SK-N-SH (cell line): ENCODE measurements at regions not wholly inside any gene's neighbourhood (a gene's known extent, or its start where the extent isn't known, plus 50 kb on each side); places are given as distances from the start of the nearest gene placed in this dataset.

Experiments used
- CTCF ChIA-PET: fragments of 300-600, 350-600 bp; formaldehyde crosslinking; extraction: SDS; loops from one replicate; lab custom pipeline; 2021; lab: Yijun Ruan, JAX
- POLR2A ChIA-PET: fragments of 350-600 bp; sonication (Branson Sonifier 250); formaldehyde crosslinking; extraction: SDS; loops from one replicate; lab custom pipeline; 2020; ENCODE audit warnings: antibody characterized with exemption, inconsistent platforms; lab: Yijun Ruan, JAX
- DNase-seq: peaks from one replicate; pipeline ENCODE4 v3.0.0; 2012
- H2AFZ ChIP-seq: fragments of 200-600 bp; sonication (generic); 2 replicates; pipeline ENCODE4 v1.8.1; 2016; ENCODE audit warnings: antibody characterized with exemption, mild to moderate bottlenecking, low read depth
- H3F3A ChIP-seq: fragments of 200-600 bp; sonication (generic); replicated peaks from 2 replicates; pipeline ENCODE3; 2016; ENCODE audit warnings: antibody characterized with exemption, mild to moderate bottlenecking; ENCODE audit not compliant: insufficient read depth
- H3K27ac ChIP-seq, 2 experiments: fragments of 200-500 bp in 1 of 2; fragments of 200-600 bp in 1 of 2; sonication (Bioruptor generic) in 1 of 2; sonication (generic), shearing (Covaris generic) in 1 of 2; 2 replicates each; pipeline versions ENCODE4 v1.5.1 to v1.6.1; 2014 to 2016; ENCODE audit warnings: low read depth in 2 of 2, inconsistent platforms in 1 of 2, low read length in 1 of 2, mild to moderate bottlenecking in 1 of 2, mixed read lengths in 1 of 2
- H3K27me3 ChIP-seq: fragments of 200-600 bp; sonication (generic), shearing (Covaris generic); 2 replicates; pipeline ENCODE4 v1.6.1; 2016; ENCODE audit warnings: mixed run types; ENCODE audit not compliant: insufficient read depth
- H3K36me3 ChIP-seq, 2 experiments: fragments of 200-500 bp in 1 of 2; fragments of 200-600 bp in 1 of 2; sonication (Bioruptor generic) in 1 of 2; sonication (generic) in 1 of 2; replicated peaks in 1 of 2; 2 replicates each; pipeline versions ENCODE3 to v1.5.1; 2014 to 2016; ENCODE audit warnings: low read length in 1 of 2, mild to moderate bottlenecking in 1 of 2; ENCODE audit not compliant: insufficient read depth in 2 of 2, control insufficient read depth in 1 of 2
- H3K4me1 ChIP-seq, 2 experiments: fragments of 200-500 bp in 1 of 2; fragments of 200-600 bp in 1 of 2; sonication (Bioruptor generic) in 1 of 2; sonication (generic), shearing (Covaris generic) in 1 of 2; 2 replicates each; pipeline versions ENCODE4 v1.5.1 to v1.6.1; 2014 to 2016; ENCODE audit warnings: low read depth in 1 of 2, low read length in 1 of 2, mixed run types in 1 of 2; ENCODE audit not compliant: insufficient read depth in 2 of 2, control insufficient read depth in 1 of 2
- H3K4me2 ChIP-seq: fragments of 200-600 bp; sonication (generic), shearing (Covaris generic); 2 replicates; pipeline ENCODE4 v1.6.1; 2017; ENCODE audit warnings: mixed run types
- H3K4me3 ChIP-seq, 2 experiments: fragments of 200-500 bp in 1 of 2; fragments of 200-600 bp in 1 of 2; sonication (Bioruptor generic) in 1 of 2; sonication (generic), shearing (Covaris generic) in 1 of 2; 2 replicates each; pipeline versions ENCODE4 v1.5.1 to v1.8.1; 2014 to 2016; ENCODE audit warnings: low read depth in 2 of 2, inconsistent platforms in 1 of 2, low read length in 1 of 2, mild to moderate bottlenecking in 1 of 2, mixed read lengths in 1 of 2, moderate library complexity in 1 of 2
- H3K79me2 ChIP-seq: fragments of 200-600 bp; sonication (generic); 2 replicates; pipeline ENCODE4 v1.8.1; 2017; ENCODE audit warnings: mild to moderate bottlenecking; ENCODE audit not compliant: insufficient read depth
- H3K9ac ChIP-seq: fragments of 200-600 bp; sonication (generic); 2 replicates; pipeline ENCODE4 v1.6.1; 2017; ENCODE audit warnings: mixed run types
- H3K9me2 ChIP-seq: fragments of 200-600 bp; sonication (generic); 2 replicates; pipeline ENCODE4 v1.6.1; 2017; ENCODE audit warnings: mixed run types
- H3K9me3 ChIP-seq: fragments of 200-600 bp; sonication (generic); 2 replicates; pipeline ENCODE4 v1.6.1; 2017; ENCODE audit warnings: mixed run types, mild to moderate bottlenecking, moderate library complexity
- H4K20me1 ChIP-seq: fragments of 200-600 bp; sonication (generic); 2 replicates; pipeline ENCODE4 v1.6.1; 2017; ENCODE audit warnings: mild to moderate bottlenecking, mixed run types; ENCODE audit not compliant: insufficient read depth
- EZH2phosphoT487 ChIP-seq: fragments of 200-600 bp; sonication (generic); IDR thresholded peaks from 2 replicates; pipeline ENCODE4 v1.6.1; 2017; ENCODE audit warnings: low read depth, mixed run types, mild to moderate bottlenecking, antibody characterized with exemption, moderate library complexity, borderline replicate concordance
- FOXJ3 ChIP-seq: sonication (generic); formaldehyde crosslinking; IDR thresholded peaks from 2 replicates; pipeline ENCODE4 v1.5.1; 2020; ENCODE audit warnings: mild to moderate bottlenecking, missing genetic modification reagents
- GABPA ChIP-seq: IDR thresholded peaks from 2 replicates; pipeline ENCODE4 v1.4.0; 2012; ENCODE audit warnings: low read depth, mild to moderate bottlenecking
- JUND ChIP-seq: IDR thresholded peaks from 2 replicates; pipeline ENCODE4 v1.4.0; 2012
- NFIC ChIP-seq: IDR thresholded peaks from 2 replicates; pipeline ENCODE4 v1.4.0; 2012; ENCODE audit warnings: borderline replicate concordance
- NRF1 ChIP-seq: IDR thresholded peaks from 2 replicates; pipeline ENCODE4 v1.6.1; 2012; ENCODE audit warnings: low read depth, mild to moderate bottlenecking, low read length
- PBX3 ChIP-seq: IDR thresholded peaks from 2 replicates; pipeline ENCODE4; 2012
- POLR2AphosphoS5 ChIP-seq: IDR thresholded peaks from 2 replicates; pipeline ENCODE4 v1.6.1; 2012; ENCODE audit warnings: low read depth, low read length
- TCF12 ChIP-seq: IDR thresholded peaks from 2 replicates; pipeline ENCODE4 v1.4.0; 2012
- TEAD4 ChIP-seq: IDR thresholded peaks from 2 replicates; pipeline ENCODE4 v1.4.0; 2012; ENCODE audit warnings: mild to moderate bottlenecking, borderline replicate concordance; ENCODE audit not compliant: insufficient read depth
- ZBTB33 ChIP-seq: IDR thresholded peaks from 2 replicates; pipeline ENCODE4 v1.4.0; 2012; ENCODE audit warnings: low read depth, borderline replicate concordance
- WGBS: methylation state at CpG from one replicate; pipeline ENCODE4 v1.1.6; 2017; ENCODE audit warnings: low lambda C conversion rate; 5-methylcytosine and 5-hydroxymethylcytosine counted together
- TF ChIP-seq, protein P1 (sequence below): fragments of 150-350 bp; IDR thresholded peaks from 2 replicates; pipeline ENCODE4 v1.6.1; 2017; ENCODE audit warnings: antibody characterized with exemption, low read length, low read depth, borderline replicate concordance
- TF ChIP-seq, protein P2 (sequence below): fragments of 200-600 bp; sonication (generic); IDR thresholded peaks from 2 replicates; pipeline ENCODE4 v1.6.1; 2017; ENCODE audit warnings: antibody characterized with exemption, mild to moderate bottlenecking, moderate library complexity

DNA sequence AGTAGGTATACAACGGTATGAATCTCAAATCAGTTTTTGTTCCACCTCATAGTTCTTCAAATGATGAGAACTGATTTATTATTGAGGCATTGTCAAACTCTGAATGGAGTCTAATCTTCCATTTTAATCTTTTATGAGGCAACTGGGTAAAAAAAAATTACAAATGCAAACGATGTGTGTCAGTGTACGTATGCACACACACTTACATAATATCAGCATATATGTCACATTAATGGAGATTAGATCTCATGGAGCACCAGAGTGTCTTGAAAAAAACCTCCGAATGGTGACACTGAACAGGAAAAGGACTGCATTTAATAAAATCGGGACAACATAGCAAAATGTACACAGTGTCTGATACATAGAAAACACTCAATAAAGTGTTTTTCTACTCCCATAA lies 842.7 kb downstream of the EFNB2 start (continued):
- TF ChIP-seq, protein P1, sequence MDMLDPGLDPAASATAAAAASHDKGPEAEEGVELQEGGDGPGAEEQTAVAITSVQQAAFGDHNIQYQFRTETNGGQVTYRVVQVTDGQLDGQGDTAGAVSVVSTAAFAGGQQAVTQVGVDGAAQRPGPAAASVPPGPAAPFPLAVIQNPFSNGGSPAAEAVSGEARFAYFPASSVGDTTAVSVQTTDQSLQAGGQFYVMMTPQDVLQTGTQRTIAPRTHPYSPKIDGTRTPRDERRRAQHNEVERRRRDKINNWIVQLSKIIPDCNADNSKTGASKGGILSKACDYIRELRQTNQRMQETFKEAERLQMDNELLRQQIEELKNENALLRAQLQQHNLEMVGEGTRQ: no peak
- TF ChIP-seq ZBTB33 (no peak), TCF12 (no peak), EZH2phosphoT487 (no peak), NRF1 (no peak), JUND (no peak), FOXJ3 (CRISPR knock-in tag) (no peak)

DNA sequence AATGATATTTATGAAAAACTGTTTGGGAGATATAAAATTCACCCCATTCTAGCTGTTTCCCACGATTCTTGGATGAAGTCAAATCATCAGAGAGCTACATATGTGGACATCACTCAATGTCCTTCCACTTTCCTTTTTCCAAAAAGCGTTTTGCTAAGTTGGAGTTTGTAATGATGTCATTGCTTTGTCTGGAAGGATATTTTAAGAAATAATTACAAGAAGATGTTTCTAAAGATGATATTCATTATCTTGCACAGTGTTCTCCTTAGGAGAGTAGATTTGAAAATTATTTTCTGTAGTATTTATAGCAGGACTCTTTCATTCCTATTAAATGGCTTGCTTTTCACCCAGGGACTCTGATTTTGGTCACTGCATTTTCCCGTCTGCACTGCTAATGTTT lies 851.2 kb downstream of the EFNB2 start:
- no peaks in the 10 kb centered on the region for H3K79me2 ChIP-seq
- no peak overlapping the region for H3K9ac ChIP-seq
- no peak overlapping the region for H3K27ac ChIP-seq
- no peak for TF ChIP-seq POLR2AphosphoS5
- no peak for TF ChIP-seq NRF1
- TF ChIP-seq TEAD4: no peak
- TF ChIP-seq, protein P2, sequence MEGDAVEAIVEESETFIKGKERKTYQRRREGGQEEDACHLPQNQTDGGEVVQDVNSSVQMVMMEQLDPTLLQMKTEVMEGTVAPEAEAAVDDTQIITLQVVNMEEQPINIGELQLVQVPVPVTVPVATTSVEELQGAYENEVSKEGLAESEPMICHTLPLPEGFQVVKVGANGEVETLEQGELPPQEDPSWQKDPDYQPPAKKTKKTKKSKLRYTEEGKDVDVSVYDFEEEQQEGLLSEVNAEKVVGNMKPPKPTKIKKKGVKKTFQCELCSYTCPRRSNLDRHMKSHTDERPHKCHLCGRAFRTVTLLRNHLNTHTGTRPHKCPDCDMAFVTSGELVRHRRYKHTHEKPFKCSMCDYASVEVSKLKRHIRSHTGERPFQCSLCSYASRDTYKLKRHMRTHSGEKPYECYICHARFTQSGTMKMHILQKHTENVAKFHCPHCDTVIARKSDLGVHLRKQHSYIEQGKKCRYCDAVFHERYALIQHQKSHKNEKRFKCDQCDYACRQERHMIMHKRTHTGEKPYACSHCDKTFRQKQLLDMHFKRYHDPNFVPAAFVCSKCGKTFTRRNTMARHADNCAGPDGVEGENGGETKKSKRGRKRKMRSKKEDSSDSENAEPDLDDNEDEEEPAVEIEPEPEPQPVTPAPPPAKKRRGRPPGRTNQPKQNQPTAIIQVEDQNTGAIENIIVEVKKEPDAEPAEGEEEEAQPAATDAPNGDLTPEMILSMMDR: no peak
- TF ChIP-seq GABPA: no peak
- TF ChIP-seq PBX3: no peak
- no peak for TF ChIP-seq NFIC
- no peak for TF ChIP-seq FOXJ3 (CRISPR knock-in tag)
- H4K20me1 ChIP-seq: no peaks in the 10 kb centered on the region
- 0 out of 2 replicates have a peak overlapping the region, but pooled peaks have one; percentile 11 for H2AFZ ChIP-seq
- H3K9me2 ChIP-seq: no peaks in the 10 kb centered on the region
- no peaks in the 10 kb centered on the region for H3K36me3 ChIP-seq
- no peaks in the 10 kb centered on the region for H3K4me1 ChIP-seq
- H3K4me3 ChIP-seq: no peak overlapping the region
- no peaks in the 10 kb centered on the region for H3K9me3 ChIP-seq
- POLR2A ChIA-PET: no interaction called here
- 49% methylated on average over 3 of the region's 3 CpGs for WGBS
- no peak overlapping the region for H3K4me2 ChIP-seq
- CTCF ChIA-PET: no interaction called here
- DNase-seq: no peak
- no peaks in the 10 kb centered on the region for H3F3A ChIP-seq
- no peaks in the 10 kb centered on the region for H3K27me3 ChIP-seq
